Suprapubic skin (tissue), 4 donors: ENCODE measurements at regions not wholly inside any gene's neighbourhood (a gene's known extent, or its start where the extent isn't known, plus 50 kb on each side); places are given as distances from the start of the nearest gene placed in this dataset.

ENCODE experiments used
- CTCF ChIP-seq, 2 donors: fragments of 200-600 bp in 1 of 2; fragments of 450-650 bp in 1 of 2; sonication (generic) in 1 of 2; IDR thresholded peaks; one replicate each; pipeline ENCODE4 v1.5.1; 2016 to 2019; ENCODE audit warnings: antibody characterized with exemption in 2 of 2, mild to moderate bottlenecking in 1 of 2, moderate library complexity in 1 of 2
- EP300 ChIP-seq: sonication (generic); formaldehyde crosslinking; IDR thresholded peaks from one replicate; pipeline ENCODE4 v1.6.1; 2017; ENCODE audit warnings: antibody characterized with exemption
- POLR2A ChIP-seq, 2 donors: fragments of 450-650 bp; IDR thresholded peaks; one replicate each; pipeline ENCODE4 v1.6.1; 2017; ENCODE audit warnings: antibody characterized with exemption in 2 of 2, mild to moderate bottlenecking in 2 of 2, moderate library complexity in 2 of 2
- POLR2AphosphoS5 ChIP-seq, 3 donors: sonication (generic); formaldehyde crosslinking; IDR thresholded peaks; one replicate each; pipeline ENCODE4 v1.6.1; 2017; ENCODE audit warnings: antibody characterized with exemption in 3 of 3

DNA sequence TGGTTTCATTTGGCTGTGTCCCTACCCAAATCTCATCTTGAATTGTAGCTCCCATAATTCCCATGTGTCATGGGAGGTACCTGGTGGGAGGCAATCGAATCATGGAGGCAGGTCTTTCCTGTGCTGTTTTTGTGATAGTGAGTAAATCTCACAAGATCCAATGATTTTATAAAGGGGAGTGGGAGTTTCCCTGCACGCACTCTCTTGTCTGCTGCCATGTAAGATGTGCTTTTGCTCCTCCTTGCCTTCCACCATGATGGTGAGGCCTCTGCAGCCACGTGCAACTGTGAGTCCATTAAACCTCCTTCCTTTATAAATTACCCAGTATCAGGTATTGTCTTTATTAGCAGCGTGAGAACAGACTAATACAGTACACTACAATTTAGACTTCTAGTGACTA lies 67.5 kb upstream of the LINC01488 start:
- TF ChIP-seq POLR2A (IDR thresholded peaks at IDR 0.05) = no peak
- no peak for TF ChIP-seq CTCF (IDR thresholded peaks at IDR 0.05)
- TF ChIP-seq EP300 = no peak
- TF ChIP-seq POLR2AphosphoS5 (IDR thresholded peaks at IDR 0.05) = no peak
